Globus pallidus (tissue), 1 donor: ENCODE measurements at regions not wholly inside any gene's neighbourhood (a gene's known extent, or its start where the extent isn't known, plus 50 kb on each side); places are given as distances from the start of the nearest gene placed in this dataset.
A peak's percentile ranks its signal among the peaks of the same experiment; 100 is the strongest.

ENCODE experiments used
- DNase-seq: peaks from one replicate; pipeline ENCODE4 v3.0.0-alpha.2; 2015; ENCODE audit warnings: low spot score

GRCh38 chr16:62216837-62217236 is 180.6 kb upstream of the CDH8 start:
- no peak for DNase-seq

GRCh38 chr16:62213763-62214162 is 177.5 kb upstream of the CDH8 start:
- DNase-seq = no peak

GRCh38 chr16:62208934-62209333 is 172.7 kb upstream of the CDH8 start:
- DNase-seq = no peak

GRCh38 chr16:62205459-62205858 is 169.2 kb upstream of the CDH8 start:
- DNase-seq = no peak

- DNase-seq = no peak
Measured at GRCh38 chr16:62201911-62202310, 165.7 kb upstream of the CDH8 start.

DNA sequence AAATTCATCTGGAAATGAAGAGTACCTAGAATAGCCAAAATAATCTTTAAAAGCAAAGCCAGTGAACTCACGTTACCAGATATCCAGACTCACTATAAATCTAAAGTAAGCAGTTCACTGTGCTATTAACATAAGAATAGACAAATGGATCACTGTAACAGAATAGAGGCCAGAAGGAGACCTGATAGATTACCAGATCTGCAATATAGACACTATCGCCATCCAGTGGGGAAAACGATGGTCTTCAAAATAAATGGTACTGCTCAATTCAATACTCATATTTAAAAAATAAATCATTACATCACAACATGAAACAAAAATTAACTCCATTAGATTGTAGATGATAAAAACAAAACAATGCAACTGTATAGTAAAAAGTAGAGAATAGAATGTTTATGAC is 158.6 kb upstream of the CDH8 start:
- DNase-seq = no peak

- peak; percentile 40 for DNase-seq
Measured at GRCh38 chr16:62190426-62190825, 154.2 kb upstream of the CDH8 start.

DNA sequence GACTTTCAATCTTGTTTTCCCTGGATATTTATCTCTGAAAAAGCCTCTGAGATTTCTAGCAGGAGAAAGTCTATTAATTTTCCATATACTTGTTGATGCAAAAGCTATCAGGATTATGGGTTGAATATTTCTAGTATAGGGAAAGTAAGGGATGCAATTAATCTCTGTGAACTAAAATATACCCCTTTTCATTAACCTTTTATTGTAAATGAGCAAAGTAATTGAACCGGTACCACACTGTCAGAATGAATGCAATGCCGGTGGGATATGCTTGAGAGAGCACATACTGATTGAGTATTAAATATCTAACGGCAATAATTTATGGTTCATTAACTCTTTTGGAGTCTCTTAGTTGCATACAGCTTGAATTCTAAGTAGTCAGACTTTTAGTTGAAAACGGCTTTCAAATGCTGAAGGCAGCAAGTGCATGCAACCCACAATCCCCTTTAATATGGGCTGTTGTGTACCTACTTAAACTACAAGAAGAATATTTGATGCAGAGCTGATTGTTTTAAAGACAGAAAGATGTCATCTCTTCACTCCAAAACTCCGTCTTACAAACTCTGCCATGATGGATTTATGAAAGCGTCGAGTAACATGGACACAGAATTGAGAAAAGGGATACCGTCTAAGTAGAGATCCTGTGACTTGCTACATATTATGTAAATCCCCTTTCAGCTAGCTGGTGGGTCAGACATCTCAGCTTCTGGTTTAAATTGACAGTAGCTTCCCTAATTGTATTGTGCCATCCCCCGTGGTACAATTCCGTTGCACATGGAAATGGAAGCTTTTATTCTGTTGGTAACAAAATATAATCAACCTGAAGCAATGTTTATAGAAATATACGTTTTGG is 141.3 kb upstream of the CDH8 start:
- no peak for DNase-seq

DNA sequence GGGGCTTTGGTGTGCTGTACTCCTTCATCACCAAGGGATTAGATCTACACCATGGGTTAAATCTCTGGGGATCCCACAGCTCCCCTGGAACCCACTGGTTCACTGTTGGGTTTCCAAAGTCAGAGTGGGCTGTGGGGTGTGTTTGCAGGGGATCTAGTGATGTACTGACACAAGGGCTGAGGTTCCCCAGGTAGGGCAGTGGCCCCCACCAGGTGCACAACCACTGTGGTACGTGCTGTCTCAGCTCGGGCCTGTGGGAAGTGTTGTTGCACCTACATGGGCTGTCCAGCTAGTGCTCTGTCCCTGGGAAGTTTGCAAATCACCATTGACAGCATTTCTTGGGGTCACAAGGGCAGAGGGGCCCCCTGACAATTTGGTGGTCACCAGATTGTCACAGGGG is 134.4 kb upstream of the CDH8 start:
- no peak for DNase-seq

DNA sequence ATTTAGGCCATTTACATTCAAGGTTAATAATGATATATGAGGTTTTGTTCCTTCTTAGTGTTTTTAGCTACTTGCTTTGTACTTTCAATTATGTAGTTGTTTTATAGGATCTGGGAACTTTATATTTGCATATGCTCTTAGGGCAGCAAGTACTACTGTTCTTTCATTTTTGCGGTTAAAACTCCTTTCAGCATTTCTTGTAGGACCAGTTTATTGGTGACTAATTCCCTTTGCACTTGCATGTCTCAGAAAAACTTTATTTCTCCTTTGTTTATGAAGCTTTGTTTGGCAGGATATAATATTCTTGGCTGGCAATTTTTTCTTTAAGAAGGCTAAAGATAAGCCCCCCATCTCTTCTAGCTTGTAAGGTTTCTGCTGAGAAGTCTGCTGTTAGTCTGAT is 131.3 kb upstream of the CDH8 start:
- no peak for DNase-seq

DNA sequence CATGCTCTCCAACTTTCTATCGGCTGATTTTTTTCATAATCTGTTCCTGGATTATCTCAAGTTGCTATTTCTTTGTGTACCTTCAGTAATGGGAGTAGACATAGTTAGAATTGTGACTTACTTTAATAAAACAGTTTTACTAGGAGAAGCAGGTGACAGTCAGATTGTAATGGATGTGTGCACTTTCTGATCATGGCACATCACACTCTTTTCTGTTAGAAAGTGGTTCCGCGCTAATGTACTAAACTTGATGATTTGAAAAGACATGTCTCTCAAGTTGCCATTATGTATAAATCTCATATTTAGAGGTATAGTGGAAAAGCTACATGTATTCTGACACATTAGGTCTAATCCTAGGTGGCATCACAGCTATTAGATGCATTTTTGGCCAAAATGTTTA is 121.3 kb upstream of the CDH8 start:
- no peak for DNase-seq

DNA sequence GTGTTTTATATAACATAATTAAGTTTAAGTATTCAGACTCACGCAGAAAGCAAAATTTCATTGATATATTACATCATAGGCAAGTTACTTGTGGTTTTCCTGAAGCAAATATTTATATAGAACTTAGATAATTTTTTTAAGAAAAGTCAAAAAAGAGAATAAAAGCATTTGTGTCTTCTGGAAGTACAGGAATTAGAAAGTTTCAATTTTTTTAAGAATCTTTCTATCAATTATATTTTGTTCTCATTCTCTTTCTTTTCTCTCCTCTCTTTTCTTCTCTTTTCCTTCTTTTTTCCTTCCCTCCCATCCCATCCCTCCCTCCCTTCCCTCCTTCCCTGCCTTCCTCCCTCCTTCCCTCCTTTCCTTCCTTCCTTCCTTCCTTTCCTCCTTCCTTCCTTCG is 120.7 kb upstream of the CDH8 start:
- no peak for DNase-seq

DNA sequence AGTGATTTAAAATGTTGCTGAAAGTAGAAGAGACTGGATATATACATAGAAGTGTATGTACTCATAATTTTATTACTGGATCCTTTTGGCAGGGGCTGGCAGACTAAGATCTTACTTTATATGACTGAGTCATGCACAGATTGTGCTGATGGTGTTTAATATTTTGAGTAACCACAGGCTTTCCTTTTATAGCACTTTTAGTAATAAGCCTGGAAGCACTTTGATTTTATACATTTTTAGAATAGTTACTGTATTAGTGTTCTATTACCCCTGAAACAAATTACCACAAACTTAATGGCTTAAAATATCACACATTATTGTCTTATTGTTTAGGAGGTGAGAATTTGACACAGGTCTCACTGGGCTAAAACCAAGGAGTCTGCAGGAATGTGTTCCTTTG is 113.4 kb upstream of the CDH8 start:
- DNase-seq = no peak

GRCh38 chr16:62137996-62138395 is 101.8 kb upstream of the CDH8 start:
- no peak for DNase-seq

DNA sequence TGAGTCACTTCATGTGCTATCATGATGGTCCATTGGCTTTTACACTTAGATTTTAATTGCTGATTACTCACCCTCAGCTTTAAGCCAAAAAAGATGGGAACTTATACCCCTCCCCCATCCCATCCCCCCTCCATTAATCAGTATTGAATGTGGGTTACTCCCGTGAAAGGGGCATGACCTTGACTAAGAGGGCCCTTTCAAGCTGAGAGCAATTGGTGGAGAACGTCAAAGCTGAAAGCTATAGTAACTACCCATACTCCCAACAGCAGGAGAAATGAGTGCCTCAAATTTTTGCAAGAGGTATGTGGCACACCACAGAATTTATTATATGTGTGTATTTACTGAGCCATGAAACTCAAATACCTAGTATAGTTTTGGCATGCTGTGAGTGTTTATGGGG is 99.7 kb upstream of the CDH8 start:
- DNase-seq = no peak

DNA sequence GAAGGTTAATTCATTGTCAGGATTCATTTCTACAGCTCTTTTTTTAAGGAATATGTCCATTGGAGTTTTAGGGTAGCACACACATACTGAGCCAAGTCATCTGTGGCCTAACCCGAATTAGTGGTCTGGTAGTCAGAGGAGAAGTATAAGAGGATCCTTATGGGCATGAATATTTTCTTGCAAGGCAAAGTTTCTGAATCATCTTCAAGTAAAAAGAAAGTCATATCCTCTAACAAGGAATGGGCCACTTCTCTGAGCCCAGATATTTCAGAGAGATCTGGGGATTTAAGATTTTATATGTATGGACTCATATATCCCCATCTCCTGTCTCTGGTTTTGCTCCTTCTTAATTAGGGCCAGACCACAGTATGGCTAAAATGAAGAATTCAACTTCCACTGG is 99.2 kb upstream of the CDH8 start:
- no peak for DNase-seq

DNA sequence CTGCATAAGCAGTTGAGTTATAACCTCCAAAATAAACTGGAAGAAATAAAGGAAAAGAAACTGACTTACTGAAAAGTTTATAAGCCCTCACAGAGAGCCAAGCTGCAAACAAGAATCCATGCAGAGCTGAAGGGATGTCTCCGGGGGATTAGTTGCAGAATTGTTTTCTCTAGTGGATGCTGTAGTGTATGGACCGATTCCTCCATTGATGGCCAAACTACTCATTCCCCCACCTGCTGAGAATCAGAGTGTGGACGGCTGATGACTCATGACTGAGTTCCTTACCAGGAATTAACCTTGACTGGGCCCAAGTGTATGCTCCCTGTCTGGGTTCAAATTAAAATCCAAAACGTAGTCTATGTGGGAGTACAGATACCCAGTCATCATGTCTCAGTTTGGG is 93.9 kb upstream of the CDH8 start:
- DNase-seq = no peak

DNA sequence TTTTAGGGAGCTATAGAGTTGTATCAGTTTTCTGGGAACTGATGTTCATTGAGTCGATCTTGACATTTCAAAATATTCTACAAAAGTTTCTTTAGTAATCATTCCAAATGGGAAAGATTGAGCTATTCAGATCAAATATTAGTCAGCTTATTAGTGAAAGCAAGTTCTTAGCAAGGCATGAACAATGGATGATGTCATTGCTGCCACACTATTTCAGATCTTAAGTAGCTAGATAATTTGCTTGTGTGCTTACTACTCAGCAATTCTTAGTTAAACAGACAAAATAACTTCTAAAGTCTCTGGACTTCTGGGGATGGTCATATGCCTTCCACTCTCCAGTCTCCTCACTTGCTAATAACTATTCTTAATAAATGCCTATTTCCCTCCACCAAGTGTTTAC is 69.0 kb upstream of the CDH8 start:
- DNase-seq = no peak

DNA sequence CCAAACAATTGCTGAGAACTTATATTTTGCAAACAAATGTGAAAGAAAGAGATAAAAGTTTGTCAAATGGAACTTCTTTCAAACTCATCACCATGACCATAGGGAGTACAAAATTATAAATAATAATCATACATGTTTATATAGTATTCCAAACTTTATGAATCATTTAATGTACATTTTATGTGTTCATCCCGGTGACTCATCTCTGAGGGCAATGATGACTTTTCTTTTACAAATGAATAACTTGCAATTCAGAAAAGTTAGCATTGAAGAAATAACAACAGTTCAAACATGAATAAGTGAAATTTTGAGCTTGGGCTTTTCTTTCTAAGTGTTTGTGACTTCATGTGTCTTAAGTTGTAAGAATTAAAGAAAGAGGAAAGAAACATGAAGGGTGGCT is 66.3 kb upstream of the CDH8 start:
- no peak for DNase-seq

DNA sequence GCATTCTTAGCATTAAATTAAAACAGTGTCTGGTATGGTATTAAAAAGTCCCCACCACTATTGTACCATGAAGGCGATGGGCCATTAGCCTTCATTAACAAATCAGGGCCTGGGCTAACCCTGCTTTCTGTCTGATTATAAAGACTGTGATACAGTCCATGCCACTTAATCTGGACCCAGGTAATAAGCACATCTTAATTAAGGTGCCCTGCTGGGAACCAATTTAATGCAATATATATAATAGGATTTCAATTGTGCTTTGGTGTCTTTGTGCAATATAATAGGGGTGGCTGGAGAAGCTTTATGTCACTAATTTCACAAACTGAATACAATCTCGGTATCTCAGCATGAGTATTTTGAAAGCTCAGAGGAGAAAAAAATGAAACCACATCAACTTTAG is 64.4 kb upstream of the CDH8 start:
- DNase-seq = no peak

GRCh38 chr16:62089715-62090114 is 53.5 kb upstream of the CDH8 start:
- no peak for DNase-seq

DNA sequence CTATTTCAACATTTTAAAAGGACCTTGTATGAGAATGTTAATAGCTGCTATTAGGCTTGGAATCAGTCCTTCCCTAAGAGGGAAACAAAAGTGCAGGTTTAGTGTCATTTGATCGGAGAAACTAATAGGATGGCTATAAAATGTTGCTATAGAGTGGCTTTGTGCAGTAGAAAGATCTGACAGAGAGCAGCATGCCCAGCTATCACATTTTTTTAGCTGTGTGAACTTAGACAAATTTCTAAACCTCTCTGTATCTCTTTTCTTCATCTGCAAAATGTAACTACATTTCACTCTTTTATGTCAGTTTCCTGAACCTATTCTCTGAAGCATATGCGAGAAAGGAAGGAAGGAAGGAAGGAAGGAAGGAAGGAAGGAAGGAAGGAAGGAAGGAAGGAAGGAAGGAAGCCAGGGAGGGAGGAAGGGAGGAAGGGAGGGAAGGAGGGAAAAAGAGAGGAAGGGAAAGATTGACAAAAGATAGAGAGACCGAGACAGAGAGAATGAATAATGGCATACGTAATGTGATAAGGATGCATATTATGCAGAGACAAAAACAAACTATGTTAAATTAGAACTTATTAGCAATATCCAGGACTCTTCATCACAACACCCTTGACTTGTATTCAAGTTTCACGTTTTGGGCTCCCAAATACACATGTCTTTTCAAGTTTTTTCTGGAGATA is 52.6 kb upstream of the CDH8 start:
- no peak for DNase-seq
